Small intestine (tissue), 7 donors: ENCODE measurements at regions not wholly inside any gene's neighbourhood (a gene's known extent, or its start where the extent isn't known, plus 50 kb on each side); places are given as distances from the start of the nearest gene placed in this dataset.
"Not testable (repeated sequence)": the region's sequence is repeated elsewhere in the genome, so short reads cannot be mapped to it uniquely, and the experiment has no call there.

Source experiments
- DNase-seq, 2 donors: peaks; one replicate each; pipeline versions ENCODE4 v3.0.0 to v3.0.0-alpha.2; 2013
- FAIRE-seq: peaks from 2 replicates; lab custom pipeline; 2012; peaks lifted over from hg19 to GRCh38; lab: Jason Lieb, UNC
- H3K27ac ChIP-seq, 3 donors: one replicate each; pipeline ENCODE4 v1.5.1; 2013; ENCODE audit warnings: low read length in 2 of 3, mild to moderate bottlenecking in 2 of 3, control low read depth in 1 of 3, inconsistent platforms in 1 of 3, low read depth in 1 of 3, moderate library complexity in 1 of 3
- H3K27me3 ChIP-seq, 3 donors: one replicate each; pipeline ENCODE4 v1.6.1; 2013; ENCODE audit warnings: low read length in 3 of 3, inconsistent platforms in 1 of 3; ENCODE audit not compliant: control insufficient read depth in 3 of 3, insufficient read depth in 3 of 3
- H3K36me3 ChIP-seq, 3 donors: one replicate each; pipeline ENCODE4 v1.6.1; 2013; ENCODE audit warnings: low read length in 3 of 3, inconsistent platforms in 1 of 3, low read depth in 1 of 3, mild to moderate bottlenecking in 1 of 3, moderate library complexity in 1 of 3; ENCODE audit not compliant: control insufficient read depth in 3 of 3, insufficient read depth in 2 of 3
- H3K4me1 ChIP-seq, 3 donors: one replicate each; pipeline ENCODE4 v1.6.1; 2013; ENCODE audit warnings: low read length in 2 of 3, inconsistent platforms in 1 of 3, low read depth in 1 of 3, mild to moderate bottlenecking in 1 of 3, moderate library complexity in 1 of 3; ENCODE audit not compliant: control insufficient read depth in 3 of 3, insufficient read depth in 2 of 3
- H3K4me3 ChIP-seq, 3 donors: one replicate each; pipeline ENCODE4 v1.5.1; 2013; ENCODE audit warnings: low read length in 3 of 3, control low read depth in 1 of 3, inconsistent platforms in 1 of 3, low read depth in 1 of 3, mild to moderate bottlenecking in 1 of 3, moderate library complexity in 1 of 3
- H3K9me3 ChIP-seq, 2 donors: one replicate each; pipeline ENCODE4 v1.6.1; 2013; ENCODE audit warnings: low read depth in 1 of 2, low read length in 1 of 2; ENCODE audit not compliant: control insufficient read depth in 2 of 2, insufficient read depth in 1 of 2
- WGBS, 3 donors: extraction: QIAGEN DNeasy Blood & Tissue Kit; methylation state at CpG; one replicate each; pipeline ENCODE4 v1.1.7; 2013; 5-methylcytosine and 5-hydroxymethylcytosine counted together
- donor health status: healthy with polysubstance abuse.
- donor health status: control.
- donor health status: control.
- donor health status: Bipolar disorder and iron deficiency.
- donor health status: healthy.

DNA sequence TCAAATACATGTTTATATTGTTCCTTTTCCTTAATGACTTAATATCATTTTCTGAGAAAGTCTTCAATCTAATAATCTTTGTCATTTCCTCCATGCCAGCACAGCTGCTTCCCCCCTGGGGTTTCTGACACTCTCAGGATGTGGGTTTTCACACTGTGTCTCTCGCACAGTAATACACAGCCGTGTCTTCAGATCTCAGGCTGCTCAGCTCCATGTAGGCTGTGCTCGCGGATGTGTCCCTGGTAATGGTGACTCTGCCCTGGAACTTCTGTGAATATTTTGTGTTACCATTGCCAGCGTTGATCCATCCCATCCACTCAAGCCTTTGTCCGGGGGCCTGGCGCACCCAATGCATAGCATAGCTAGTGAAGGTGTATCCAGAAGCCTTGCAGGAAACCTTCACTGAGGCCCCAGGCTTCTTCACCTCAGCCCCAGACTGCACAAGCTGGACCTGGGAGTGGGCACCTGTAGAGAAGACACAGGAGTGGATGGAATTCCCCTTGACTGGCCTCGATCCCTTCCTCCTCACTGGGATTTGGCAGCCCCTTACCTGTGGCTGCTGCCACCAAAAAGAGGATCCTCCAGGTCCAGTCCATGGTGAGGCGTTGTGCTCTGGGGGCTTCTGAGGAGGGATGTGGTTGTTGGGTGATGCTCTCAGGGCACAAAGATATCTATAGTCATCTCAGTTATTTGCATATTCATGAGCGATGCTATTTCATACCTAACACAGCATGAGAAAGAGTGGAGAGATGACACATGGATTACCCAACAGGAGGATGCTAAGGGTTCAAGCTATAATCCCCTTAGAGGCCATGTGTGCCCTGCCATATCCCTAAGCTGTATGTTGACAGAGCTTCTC lies 478.8 kb downstream of the TMEM121 start:
- H3K27me3 ChIP-seq, H3K9me3 ChIP-seq, H3K4me1 ChIP-seq, FAIRE-seq, H3K4me3 ChIP-seq, H3K36me3 ChIP-seq: not testable (repeated sequence)
- DNase-seq: peak in 1 of 2 donors; percentile 63
- peak overlapping the region in 2 of 3 donors; percentile 55 to 57 for H3K27ac ChIP-seq
- 48 to 68% (median 52%) methylated on average over 10 of the region's 10 CpGs for WGBS, 3 donors

DNA sequence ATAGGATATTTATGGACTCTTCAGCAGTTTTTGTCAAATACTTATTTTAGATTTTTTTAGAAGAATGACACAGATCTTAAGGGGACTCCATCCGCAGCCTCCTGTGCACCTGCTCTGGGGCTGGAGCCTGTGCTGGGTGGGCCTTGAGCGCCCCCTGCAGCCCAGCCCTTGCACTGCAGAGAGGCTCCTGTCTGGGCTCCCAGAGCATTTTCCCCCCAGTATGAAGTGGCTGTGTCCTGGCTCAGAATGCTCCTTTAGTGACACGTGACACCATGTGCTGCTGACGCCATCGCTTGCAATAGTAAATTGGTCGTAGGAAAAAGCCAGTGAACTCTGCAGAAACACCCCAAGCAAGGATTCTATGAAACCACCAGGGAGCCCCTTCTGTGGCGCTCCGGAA lies 479.7 kb downstream of the TMEM121 start:
- 28 to 39% (median 32%) methylated on average over 8 of the region's 8 CpGs for WGBS, 3 donors
- DNase-seq, FAIRE-seq, H3K36me3 ChIP-seq, H3K4me3 ChIP-seq, H3K9me3 ChIP-seq, H3K27me3 ChIP-seq, H3K4me1 ChIP-seq, H3K27ac ChIP-seq: not testable (repeated sequence)

- FAIRE-seq, H3K4me1 ChIP-seq, H3K27me3 ChIP-seq, H3K4me3 ChIP-seq, H3K9me3 ChIP-seq, H3K27ac ChIP-seq, H3K36me3 ChIP-seq, DNase-seq: not testable (repeated sequence)
- WGBS, 3 donors: 81 to 84% (median 82%) methylated on average over 10 of the region's 10 CpGs
Measured at GRCh38 chr14:106006716-106007115, 480.3 kb downstream of the TMEM121 start.

DNA sequence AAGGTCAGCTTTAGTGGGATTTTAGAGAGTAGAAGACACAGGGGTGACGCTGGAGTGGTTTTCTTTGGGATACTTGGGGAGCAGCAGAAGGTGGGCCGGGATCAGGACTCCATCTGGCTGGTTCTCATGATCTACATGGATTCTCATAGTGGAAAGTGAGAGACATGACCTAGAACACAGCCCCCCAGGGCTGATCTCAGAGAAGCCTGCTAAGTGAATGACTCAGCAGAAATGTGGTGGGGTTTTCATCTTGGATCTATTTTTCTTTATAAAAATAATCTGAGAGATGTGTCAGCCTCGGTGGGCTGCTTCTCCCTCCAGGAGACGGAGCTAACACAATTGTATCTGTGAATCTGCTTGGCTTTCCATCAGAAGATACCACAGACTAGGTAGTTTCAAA lies 484.4 kb downstream of the TMEM121 start:
- DNase-seq (no peak), FAIRE-seq (no peak)
- Histone ChIP-seq H3K36me3 (no peaks in the 10 kb centered on the region), H3K4me3 (no peak overlapping the region), H3K4me1 (no peaks in the 10 kb centered on the region), H3K27ac (no peak overlapping the region), H3K9me3 (peaks cover 0 to 10% of the 10 kb centered on the region in 2 donors), H3K27me3 (peaks cover 0 to 3% (median 0%) of the 10 kb centered on the region in 3 donors)
- WGBS, 3 donors: 55 to 60% (median 59%) methylated on average over 4 of the region's 4 CpGs

DNA sequence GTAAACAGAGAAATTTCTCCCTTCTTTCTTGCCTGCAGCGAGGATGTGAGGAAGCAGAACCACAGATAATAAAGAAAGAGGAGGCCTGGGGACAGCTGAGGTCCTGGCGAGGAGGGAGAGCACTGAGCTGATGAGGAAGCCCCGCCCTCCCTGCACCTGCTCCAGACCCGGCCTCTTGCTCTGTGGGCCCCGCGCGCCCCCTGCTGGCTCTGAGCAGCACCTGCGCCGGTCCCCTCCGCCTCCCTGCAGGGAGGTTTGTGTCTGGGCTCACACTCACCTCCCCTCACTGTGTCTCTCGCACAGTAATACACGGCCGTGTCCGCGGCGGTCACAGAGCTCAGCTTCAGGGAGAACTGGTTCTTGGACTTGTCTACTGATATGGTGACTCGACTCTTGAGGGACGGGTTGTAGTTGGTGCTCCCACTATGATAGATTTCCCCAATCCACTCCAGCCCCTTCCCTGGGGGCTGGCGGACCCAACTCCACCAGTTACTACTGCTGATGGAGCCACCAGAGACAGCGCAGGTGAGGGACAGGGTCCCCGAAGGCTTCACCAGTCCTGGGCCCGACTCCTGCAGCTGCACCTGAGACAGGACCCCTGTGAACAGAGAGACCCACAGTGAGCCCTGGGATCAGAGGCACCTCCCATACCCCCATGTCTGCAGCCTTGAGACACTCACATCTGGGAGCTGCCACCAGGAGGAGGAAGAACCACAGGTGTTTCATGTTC lies 485.4 kb downstream of the TMEM121 start:
- H3K4me3 ChIP-seq, H3K27ac ChIP-seq, H3K27me3 ChIP-seq, H3K9me3 ChIP-seq, H3K4me1 ChIP-seq, FAIRE-seq, H3K36me3 ChIP-seq: not testable (repeated sequence)
- DNase-seq: peak in 1 of 2 donors; percentile 70
- 24 to 39% (median 30%) methylated on average over 15 to 22 of the region's 22 CpGs for WGBS, 3 donors

DNA sequence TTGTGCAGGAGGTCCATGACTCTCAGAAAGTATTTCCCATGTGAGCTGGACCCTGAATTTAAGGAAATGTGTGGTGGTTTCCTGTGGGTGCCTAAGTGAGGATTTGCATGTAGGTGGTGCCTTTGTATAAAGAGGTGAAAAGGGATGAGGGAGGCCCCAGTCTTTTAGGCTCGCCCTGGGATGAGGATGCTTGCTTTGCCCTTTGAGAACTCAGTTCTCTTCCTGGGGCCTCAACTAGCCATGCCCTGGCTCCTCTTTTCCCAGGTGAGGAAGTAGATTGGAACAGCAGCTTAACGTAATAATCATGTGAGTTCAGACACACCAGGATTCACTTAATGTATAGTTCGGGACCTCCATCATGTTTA lies 486.0 kb downstream of the TMEM121 start:
- not testable (repeated sequence) for H3K4me1 ChIP-seq, H3K4me3 ChIP-seq, FAIRE-seq, DNase-seq, H3K27me3 ChIP-seq, H3K36me3 ChIP-seq, H3K9me3 ChIP-seq, H3K27ac ChIP-seq
- WGBS, 3 donors: 69 to 80% (median 71%) methylated on average over 3 of the region's 3 CpGs

- Histone ChIP-seq H3K4me1 (no peaks in the 10 kb centered on the region), H3K27ac (no peak overlapping the region), H3K4me3 (no peak overlapping the region), H3K9me3 (peaks cover 0 to 7% of the 10 kb centered on the region in 2 donors), H3K36me3 (no peaks in the 10 kb centered on the region), H3K27me3 (peaks cover 0 to 3% (median 0%) of the 10 kb centered on the region in 3 donors)
- 43 to 59% (median 57%) methylated on average over 6 of the region's 6 CpGs for WGBS, 3 donors
- DNase-seq (no peak), FAIRE-seq (no peak)
Measured at GRCh38 chr14:106013879-106014376, 487.5 kb downstream of the TMEM121 start.

DNA sequence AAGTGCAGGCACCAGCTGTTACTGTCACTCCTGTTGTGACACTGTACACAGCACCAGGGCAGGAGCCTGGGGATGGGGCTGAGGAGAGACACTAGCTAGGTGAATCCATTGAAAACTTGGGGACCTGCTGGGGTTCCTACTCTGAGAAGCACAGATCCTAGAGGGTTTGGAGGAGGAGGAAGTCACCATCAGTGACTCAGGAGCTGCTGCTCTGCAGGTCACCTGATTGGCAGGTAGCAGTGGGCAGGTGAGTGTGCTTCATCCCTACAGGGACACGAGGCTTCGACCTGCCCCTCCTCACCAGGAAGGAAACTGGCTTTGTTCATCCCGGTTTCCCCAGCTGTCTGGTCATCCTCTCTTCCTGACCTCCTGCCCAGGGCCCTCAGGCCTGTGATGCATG lies 491.6 kb downstream of the TMEM121 start:
- H3K9me3 ChIP-seq: peaks cover 0 to 14% of the 10 kb centered on the region in 2 donors
- H3K27me3 ChIP-seq, H3K27ac ChIP-seq, H3K4me3 ChIP-seq, H3K4me1 ChIP-seq, DNase-seq, H3K36me3 ChIP-seq, FAIRE-seq: not testable (repeated sequence)
- WGBS, 3 donors: 37 to 69% (median 58%) methylated on average over 3 of the region's 3 CpGs
